Esophagus (tissue), 2 donors: ENCODE measurements at regions not wholly inside any gene's neighbourhood (a gene's known extent, or its start where the extent isn't known, plus 50 kb on each side); places are given as distances from the start of the nearest gene placed in this dataset.

Source experiments
- H3K27ac ChIP-seq, 2 donors: one replicate each; pipeline ENCODE4 v1.5.1; 2013; ENCODE audit warnings: low read depth in 2 of 2, mild to moderate bottlenecking in 2 of 2, inconsistent platforms in 1 of 2, low read length in 1 of 2, moderate library complexity in 1 of 2
- H3K27me3 ChIP-seq, 2 donors: one replicate each; pipeline ENCODE4 v1.6.1; 2013; ENCODE audit warnings: low read length in 2 of 2, control low read depth in 1 of 2, mild to moderate bottlenecking in 1 of 2; ENCODE audit not compliant: insufficient read depth in 2 of 2, control insufficient read depth in 1 of 2
- H3K36me3 ChIP-seq, 2 donors: one replicate each; pipeline ENCODE4 v1.6.1; 2013; ENCODE audit warnings: low read length in 1 of 2; ENCODE audit not compliant: control insufficient read depth in 2 of 2, insufficient read depth in 2 of 2
- H3K4me1 ChIP-seq, 2 donors: one replicate each; pipeline ENCODE4 v1.6.1; 2013; ENCODE audit warnings: low read length in 1 of 2; ENCODE audit not compliant: control insufficient read depth in 2 of 2, insufficient read depth in 2 of 2
- H3K4me3 ChIP-seq, 2 donors: one replicate each; pipeline ENCODE4 v1.5.1; 2013; ENCODE audit warnings: low read length in 2 of 2, mild to moderate bottlenecking in 2 of 2, low read depth in 1 of 2, moderate library complexity in 1 of 2
- H3K9me3 ChIP-seq, 2 donors: one replicate each; pipeline ENCODE4 v1.6.1; 2013; ENCODE audit warnings: mild to moderate bottlenecking in 2 of 2, low read depth in 1 of 2, low read length in 1 of 2, moderate library complexity in 1 of 2; ENCODE audit not compliant: control insufficient read depth in 2 of 2, insufficient read depth in 1 of 2
- WGBS, 2 donors: extraction: QIAGEN DNeasy Blood & Tissue Kit; methylation state at CpG; one replicate each; pipeline ENCODE4 v1.1.7; 2013; 5-methylcytosine and 5-hydroxymethylcytosine counted together
- donor health status: healthy with polysubstance abuse.
- donor health status: Bipolar disorder and iron deficiency.

- no peak overlapping the region for H3K27ac ChIP-seq
- H3K4me1 ChIP-seq, result no peaks in the 10 kb centered on the region
- no peaks in the 10 kb centered on the region for H3K9me3 ChIP-seq
- H3K36me3 ChIP-seq, result no peaks in the 10 kb centered on the region
- WGBS, 2 donors, result 60 to 61% methylated on average over 8 of the region's 8 CpGs
- H3K4me3 ChIP-seq, result no peak overlapping the region
- H3K27me3 ChIP-seq, result no peaks in the 10 kb centered on the region
These were observed 287.7 kb upstream of the NR2F2 start for GRCh38 chr15:96042734-96043224.

- Histone ChIP-seq H3K4me3 (no peak overlapping the region), H3K9me3 (no peaks in the 10 kb centered on the region), H3K27me3 (no peaks in the 10 kb centered on the region), H3K36me3 (no peaks in the 10 kb centered on the region), H3K4me1 (no peaks in the 10 kb centered on the region), H3K27ac (no peak overlapping the region)
- WGBS, 2 donors, result 83 to 84% methylated on average over 7 of the region's 7 CpGs
These were observed 286.8 kb upstream of the NR2F2 start for GRCh38 chr15:96043591-96044171.

- no peaks in the 10 kb centered on the region for H3K9me3 ChIP-seq
- 79 to 83% methylated on average over 5 of the region's 5 CpGs for WGBS, 2 donors
- no peak overlapping the region for H3K27ac ChIP-seq
- no peaks in the 10 kb centered on the region for H3K4me1 ChIP-seq
- no peak overlapping the region for H3K4me3 ChIP-seq
- H3K27me3 ChIP-seq, result no peaks in the 10 kb centered on the region
- no peaks in the 10 kb centered on the region for H3K36me3 ChIP-seq
These were observed 283.8 kb upstream of the NR2F2 start for GRCh38 chr15:96046620-96047240.

GRCh38 chr15:96047255-96047931 is 283.1 kb upstream of the NR2F2 start:
- Histone ChIP-seq H3K4me3 (no peak overlapping the region), H3K27me3 (no peaks in the 10 kb centered on the region), H3K9me3 (no peaks in the 10 kb centered on the region), H3K4me1 (no peaks in the 10 kb centered on the region), H3K36me3 (no peaks in the 10 kb centered on the region), H3K27ac (no peak overlapping the region)
- 39 to 52% methylated on average over 14 of the region's 14 CpGs for WGBS, 2 donors

- Histone ChIP-seq H3K9me3 (no peaks in the 10 kb centered on the region), H3K27ac (no peak overlapping the region), H3K36me3 (no peaks in the 10 kb centered on the region), H3K4me1 (no peaks in the 10 kb centered on the region), H3K27me3 (no peaks in the 10 kb centered on the region), H3K4me3 (no peak overlapping the region)
- 62 to 64% methylated on average over 2 of the region's 2 CpGs for WGBS, 2 donors
These were observed 281.2 kb upstream of the NR2F2 start for GRCh38 chr15:96049323-96049722.

GRCh38 chr15:96049766-96050165 is 280.7 kb upstream of the NR2F2 start:
- WGBS, 2 donors, result 67 to 73% methylated on average over 1 of the region's 1 CpG
- Histone ChIP-seq H3K9me3 (no peaks in the 10 kb centered on the region), H3K36me3 (no peaks in the 10 kb centered on the region), H3K4me3 (no peak overlapping the region), H3K27me3 (no peaks in the 10 kb centered on the region), H3K27ac (no peak overlapping the region), H3K4me1 (no peaks in the 10 kb centered on the region)

GRCh38 chr15:96051598-96051997 is 278.9 kb upstream of the NR2F2 start:
- Histone ChIP-seq H3K27ac (no peak overlapping the region), H3K4me1 (no peaks in the 10 kb centered on the region), H3K4me3 (no peak overlapping the region), H3K9me3 (no peaks in the 10 kb centered on the region), H3K36me3 (no peaks in the 10 kb centered on the region), H3K27me3 (no peaks in the 10 kb centered on the region)
- WGBS, 2 donors, result 56 to 59% methylated on average over 2 of the region's 2 CpGs

- no peaks in the 10 kb centered on the region for H3K4me1 ChIP-seq
- no peak overlapping the region for H3K4me3 ChIP-seq
- H3K9me3 ChIP-seq, result no peaks in the 10 kb centered on the region
- 68 to 79% methylated on average over 4 of the region's 4 CpGs for WGBS, 2 donors
- H3K36me3 ChIP-seq, result no peaks in the 10 kb centered on the region
- no peaks in the 10 kb centered on the region for H3K27me3 ChIP-seq
- H3K27ac ChIP-seq, result no peak overlapping the region
These were observed 278.3 kb upstream of the NR2F2 start for GRCh38 chr15:96052154-96052553.

GRCh38 chr15:96052572-96053030 is 277.9 kb upstream of the NR2F2 start:
- Histone ChIP-seq H3K9me3 (no peaks in the 10 kb centered on the region), H3K4me1 (no peaks in the 10 kb centered on the region), H3K4me3 (peak overlapping the region; percentile 4 to 34), H3K27me3 (no peaks in the 10 kb centered on the region), H3K36me3 (no peaks in the 10 kb centered on the region), H3K27ac (no peak overlapping the region)
- WGBS, 2 donors, result 48 to 54% methylated on average over 18 of the region's 18 CpGs
